ENCODE measurements at regions not wholly inside any gene's neighbourhood (a gene's known extent, or its start where the extent isn't known, plus 50 kb on each side); places are given as distances from the start of the nearest gene placed in this dataset.

DNA sequence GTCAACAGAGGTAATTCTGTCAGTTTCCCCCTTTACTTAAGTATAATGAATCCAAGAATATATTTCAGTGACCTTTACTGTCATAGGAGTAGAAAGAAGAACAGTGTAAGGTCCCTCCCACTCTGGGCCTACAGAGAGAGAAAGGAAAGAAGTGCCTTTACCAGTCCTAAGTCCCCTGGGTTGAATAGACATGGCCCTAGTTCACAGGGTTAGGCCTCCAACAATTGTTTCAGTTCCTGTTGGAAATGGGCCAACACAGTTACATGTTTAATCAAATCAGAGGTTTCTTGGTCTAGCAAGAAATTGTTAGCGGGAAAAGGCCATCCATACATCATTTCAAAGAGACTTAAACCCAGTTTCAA lies 605.6 kb downstream of the MTRR start:
- Histone ChIP-seq H3K4me2 (ENCODE audit: insufficient read depth, low read length) (no peak overlapping the region), H3K79me2 (ENCODE audit: control insufficient read depth, insufficient read depth, low read length) (no peaks in the 10 kb centered on the region), H3K9me1 (replicated peaks; ENCODE audit: control insufficient read depth, extremely low read depth, insufficient read depth, low read length) (no peaks in the 10 kb centered on the region), H3K27me3 (ENCODE audit: control insufficient read depth in 2 of 2, insufficient read depth in 2 of 2, low read length in 2 of 2) (no peaks in the 10 kb centered on the region), H3K36me3 (ENCODE audit: control insufficient read depth in 2 of 2, extremely low read depth in 1 of 2, insufficient read depth in 2 of 2, low read length in 2 of 2) (no peaks in the 10 kb centered on the region), H3K27ac (ENCODE audit: insufficient read depth, low read depth, low read length) (no peak overlapping the region), H3K9me3 (replicated peaks; ENCODE audit: control insufficient read depth, insufficient read depth, low read length) (peaks cover 2% of the 10 kb centered on the region), H3K4me1 (ENCODE audit: control insufficient read depth, extremely low read depth, insufficient read depth, low read length) (no peaks in the 10 kb centered on the region), H3K4me3 (replicated peaks in 1 of 3; ENCODE audit: insufficient read depth in 1 of 3, low read depth in 1 of 3, low read length in 3 of 3) (no peak overlapping the region), H3K9ac (replicated peaks; ENCODE audit: extremely low read depth, insufficient read depth, low read length) (no peak overlapping the region), H2AFZ (ENCODE audit: low read depth, low read length) (no peak overlapping the region), H4K20me1 (replicated peaks; ENCODE audit: control insufficient read depth, extremely low read depth, insufficient read depth, low read length) (no peaks in the 10 kb centered on the region)
- intact Hi-C loops (cut with micrococcal nuclease), result no loop called here
- no peak for DNase-seq (ENCODE audit: low read depth, low spot score)
- dilution Hi-C loops (cut with MboI; ENCODE audit: extremely low pct_ligation_motif_present, low sequenced_read_pairs), result no loop called here
- ChIA-PET POLR2A (no interaction called here), CTCF (no interaction called here)
- no TSS peak for BruUV-seq (replicated peaks)
- no peak for FAIRE-seq
- TF ChIP-seq FOS (IDR thresholded peaks at IDR 0.05; ENCODE audit: borderline replicate concordance, insufficient read depth, low read length) (no peak), EZH2 (IDR thresholded peaks at IDR 0.05; ENCODE audit: borderline replicate concordance, low read depth, low read length, severe bottlenecking) (no peak)

DNA sequence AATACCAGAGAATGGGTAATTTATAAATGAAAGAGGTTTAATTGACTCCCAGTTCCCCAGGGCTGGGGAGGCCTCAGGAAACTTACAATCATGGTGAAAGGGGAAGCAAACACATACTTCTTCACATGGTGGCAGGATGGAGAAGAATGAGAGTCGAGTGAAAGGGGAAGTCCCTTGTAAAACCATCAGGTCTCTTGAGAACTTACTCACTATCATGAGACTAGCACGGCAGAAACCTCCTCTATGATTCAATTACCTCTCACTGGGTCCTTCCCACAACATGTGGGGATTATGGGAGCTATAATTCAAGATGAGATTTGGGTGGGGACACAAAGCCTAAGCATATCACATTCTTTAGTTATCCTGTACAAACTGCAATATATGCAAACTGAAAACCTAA lies 609.4 kb downstream of the MTRR start:
- Histone ChIP-seq H3K9ac (replicated peaks; ENCODE audit: extremely low read depth, insufficient read depth, low read length) (no peak overlapping the region), H3K4me1 (ENCODE audit: control insufficient read depth, extremely low read depth, insufficient read depth, low read length) (no peaks in the 10 kb centered on the region), H3K4me2 (ENCODE audit: insufficient read depth, low read length) (no peak overlapping the region), H3K36me3 (ENCODE audit: control insufficient read depth in 2 of 2, extremely low read depth in 1 of 2, insufficient read depth in 2 of 2, low read length in 2 of 2) (no peaks in the 10 kb centered on the region), H2AFZ (ENCODE audit: low read depth, low read length) (no peak overlapping the region), H3K9me3 (replicated peaks; ENCODE audit: control insufficient read depth, insufficient read depth, low read length) (no peaks in the 10 kb centered on the region), H3K4me3 (replicated peaks in 1 of 3; ENCODE audit: insufficient read depth in 1 of 3, low read depth in 1 of 3, low read length in 3 of 3) (no peak overlapping the region), H3K27me3 (ENCODE audit: control insufficient read depth in 2 of 2, insufficient read depth in 2 of 2, low read length in 2 of 2) (no peaks in the 10 kb centered on the region), H3K79me2 (ENCODE audit: control insufficient read depth, insufficient read depth, low read length) (no peaks in the 10 kb centered on the region), H3K27ac (ENCODE audit: insufficient read depth, low read depth, low read length) (no peak overlapping the region), H4K20me1 (replicated peaks; ENCODE audit: control insufficient read depth, extremely low read depth, insufficient read depth, low read length) (no peaks in the 10 kb centered on the region), H3K9me1 (replicated peaks; ENCODE audit: control insufficient read depth, extremely low read depth, insufficient read depth, low read length) (no peaks in the 10 kb centered on the region)
- ChIA-PET CTCF (no interaction called here), POLR2A (no interaction called here)
- FAIRE-seq (no peak), DNase-seq (ENCODE audit: low read depth, low spot score) (no peak)
- intact Hi-C loops (cut with micrococcal nuclease), result no loop called here
- no peak for TF ChIP-seq JUN (IDR thresholded peaks at IDR 0.05; ENCODE audit: borderline replicate concordance, insufficient read depth, insufficient read length, low read depth)
- no TSS peak for BruUV-seq (replicated peaks)
- dilution Hi-C loops (cut with MboI; ENCODE audit: extremely low pct_ligation_motif_present, low sequenced_read_pairs), result no loop called here

Measured in endothelial cell of umbilical vein (primary cell).